RWPE1 (cell line): ENCODE measurements at regions not wholly inside any gene's neighbourhood (a gene's known extent, or its start where the extent isn't known, plus 50 kb on each side); places are given as distances from the start of the nearest gene placed in this dataset.

Experiments used
- CTCF ChIA-PET: fragments of 350-600 bp; sonication (Branson Sonifier 250); formaldehyde crosslinking; extraction: SDS; loops from one replicate; lab custom pipeline; 2021; lab: Yijun Ruan, JAX
- POLR2A ChIA-PET: fragments of 400-600 bp; formaldehyde crosslinking; extraction: SDS; loops from one replicate; lab custom pipeline; 2020; ENCODE audit warnings: antibody characterized with exemption; ENCODE audit not compliant: low non-redundant PET; lab: Yijun Ruan, JAX
- DNase-seq: peaks from one replicate; pipeline ENCODE4 v3.0.0; 2012; ENCODE audit warnings: low spot score
- H3K27ac ChIP-seq: fragments of 450-650 bp; 2 replicates; pipeline ENCODE4 v1.5.1; 2017
- CTCF ChIP-seq: fragments of 450-650 bp; conservative IDR thresholded peaks from 2 replicates; pipeline ENCODE4 v1.5.1; 2017; ENCODE audit warnings: low read depth, mild to moderate bottlenecking

- no peak overlapping the region for H3K27ac ChIP-seq
- ChIA-PET POLR2A (no interaction called here), CTCF (no interaction called here)
- TF ChIP-seq CTCF = no peak
- no peak for DNase-seq
Measured at GRCh38 chr6:67667637-67668422, 967.3 kb upstream of the ADGRB3 start.

GRCh38 chr6:67666177-67666964, 968.7 kb upstream of the ADGRB3 start:
- POLR2A ChIA-PET = no interaction called here
- H3K27ac ChIP-seq = no peak overlapping the region
- CTCF ChIA-PET = interaction anchor here (0.6 kb wide), 1 partner anchor 241 kb away, joined by 3 read pairs; no protein-coding TSS in a partner anchor
- no peak for TF ChIP-seq CTCF
- DNase-seq = no peak

- ChIA-PET POLR2A (no interaction called here), CTCF (no interaction called here)
- no peak for TF ChIP-seq CTCF
- no peak overlapping the region for H3K27ac ChIP-seq
- DNase-seq = no peak
Measured at GRCh38 chr6:67664942-67665341, 970.1 kb upstream of the ADGRB3 start.

GRCh38 chr6:67663105-67663895, 971.8 kb upstream of the ADGRB3 start:
- no peak overlapping the region for H3K27ac ChIP-seq
- CTCF ChIA-PET = no interaction called here
- no peak for DNase-seq
- no peak for TF ChIP-seq CTCF
- POLR2A ChIA-PET = no interaction called here

GRCh38 chr6:67653561-67653960, 981.5 kb upstream of the ADGRB3 start:
- no peak overlapping the region for H3K27ac ChIP-seq
- ChIA-PET POLR2A (no interaction called here), CTCF (no interaction called here)
- TF ChIP-seq CTCF = no peak
- DNase-seq = no peak

- CTCF ChIA-PET = interaction anchor here (0.5 kb wide), 1 partner anchor 580 kb away, joined by 4 read pairs; no protein-coding TSS in a partner anchor
- no peak overlapping the region for H3K27ac ChIP-seq
- TF ChIP-seq CTCF = no peak
- DNase-seq = no peak
- POLR2A ChIA-PET = no interaction called here
Measured at GRCh38 chr6:67646550-67646949, 988.5 kb upstream of the ADGRB3 start.
